ENCODE measurements at regions not wholly inside any gene's neighbourhood (a gene's known extent, or its start where the extent isn't known, plus 50 kb on each side); places are given as distances from the start of the nearest gene placed in this dataset.
"Not testable (repeated sequence)": the region's sequence is repeated elsewhere in the genome, so short reads cannot be mapped to it uniquely, and the experiment has no call there.

DNA sequence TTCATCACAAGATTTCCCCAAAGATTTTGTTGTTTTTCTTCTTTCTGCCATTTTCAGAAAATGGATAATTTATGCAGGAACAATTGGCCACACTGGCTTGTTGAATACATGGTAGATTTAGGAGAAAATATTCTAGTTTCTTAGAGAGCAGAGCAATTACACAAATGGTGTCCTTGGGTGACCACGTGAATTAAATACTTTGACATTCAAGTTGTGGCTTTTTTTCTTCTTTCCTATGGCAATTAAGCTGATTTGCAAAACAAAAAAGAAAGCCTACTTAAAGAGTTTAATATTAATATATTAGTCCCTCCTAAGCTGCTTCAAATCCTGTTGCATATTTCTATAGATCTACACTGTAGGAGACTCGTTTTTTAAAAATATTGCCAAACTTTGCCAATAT is 133.0 kb upstream of the HTR2C start:
- DNase-seq = no peak

DNA sequence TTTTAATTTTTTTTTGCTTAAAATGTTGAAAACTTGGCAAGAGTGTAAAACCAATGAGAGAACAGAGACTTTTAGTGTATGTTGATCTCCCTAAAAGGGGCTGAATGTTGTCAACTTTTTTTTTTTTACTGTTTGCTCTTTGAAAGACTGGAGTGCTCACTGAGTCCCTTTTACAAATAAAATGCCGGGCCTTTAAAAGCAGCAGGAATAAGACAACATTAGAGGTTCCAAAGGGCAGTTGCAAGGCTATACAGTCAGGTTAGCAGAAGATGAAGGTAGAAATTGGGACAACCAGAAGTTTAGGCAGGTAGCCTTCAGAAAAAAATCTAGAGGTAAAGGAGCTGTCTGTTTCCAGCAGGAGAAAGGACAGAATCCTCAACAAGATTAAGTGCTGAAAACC is 132.5 kb upstream of the HTR2C start:
- no peak for DNase-seq

DNA sequence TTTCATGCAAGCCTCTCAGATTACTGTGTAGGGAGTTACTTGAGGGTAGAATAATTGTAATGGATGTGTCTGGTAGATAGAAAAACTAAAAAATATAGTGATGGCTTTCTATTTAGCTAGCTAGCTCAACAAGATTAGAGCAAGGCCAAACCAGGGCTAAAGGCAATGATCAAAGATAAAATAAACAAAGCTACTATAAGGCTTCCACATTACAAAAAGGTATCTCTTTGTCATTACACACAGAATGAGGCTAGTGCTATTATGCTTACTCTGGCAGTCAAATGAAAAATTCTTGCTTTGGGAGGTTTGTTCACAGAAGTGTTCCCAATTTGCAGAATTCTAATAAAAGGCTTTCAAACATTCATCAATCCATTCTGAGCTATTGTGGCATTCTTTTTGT is 121.6 kb upstream of the HTR2C start:
- DNase-seq = no peak

DNA sequence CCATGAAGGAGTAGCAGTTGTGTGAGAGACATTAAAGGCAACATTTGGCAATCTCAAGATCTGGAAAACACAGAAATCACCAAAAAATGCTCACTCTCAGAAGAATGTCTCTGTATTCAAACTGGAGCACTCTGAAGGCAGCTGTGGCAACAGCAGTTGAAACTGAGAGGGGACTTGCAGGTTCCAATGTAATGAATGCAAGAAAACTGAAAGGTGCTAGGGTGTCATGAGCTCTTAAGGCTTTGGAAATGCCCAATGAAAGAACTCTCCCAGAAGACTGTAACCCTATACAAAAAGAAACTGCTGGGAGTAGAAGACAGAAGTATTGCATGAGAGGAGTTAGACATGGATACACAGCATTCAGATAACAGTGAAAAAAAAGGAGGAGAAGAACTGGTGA is 118.2 kb upstream of the HTR2C start:
- no peak for DNase-seq

DNA sequence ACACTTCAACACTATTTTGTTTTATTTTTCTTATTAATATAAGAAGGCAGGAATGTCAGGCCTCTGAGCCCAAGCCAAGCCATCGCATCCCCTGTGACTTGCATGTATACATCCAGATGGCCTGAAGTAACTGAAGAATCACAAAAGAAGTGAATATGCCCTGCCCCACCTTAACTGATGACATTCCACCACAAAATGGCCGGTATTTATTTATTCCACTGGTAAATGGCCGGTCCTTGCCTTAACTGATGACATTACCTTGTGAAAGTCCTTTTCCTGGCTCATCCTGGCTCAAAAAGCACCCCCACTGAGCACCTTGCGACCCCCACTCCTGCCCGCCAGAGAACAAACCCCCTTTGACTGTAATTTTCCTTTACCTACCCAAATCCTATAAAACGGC is 111.9 kb upstream of the HTR2C start:
- not testable (repeated sequence) for DNase-seq

DNA sequence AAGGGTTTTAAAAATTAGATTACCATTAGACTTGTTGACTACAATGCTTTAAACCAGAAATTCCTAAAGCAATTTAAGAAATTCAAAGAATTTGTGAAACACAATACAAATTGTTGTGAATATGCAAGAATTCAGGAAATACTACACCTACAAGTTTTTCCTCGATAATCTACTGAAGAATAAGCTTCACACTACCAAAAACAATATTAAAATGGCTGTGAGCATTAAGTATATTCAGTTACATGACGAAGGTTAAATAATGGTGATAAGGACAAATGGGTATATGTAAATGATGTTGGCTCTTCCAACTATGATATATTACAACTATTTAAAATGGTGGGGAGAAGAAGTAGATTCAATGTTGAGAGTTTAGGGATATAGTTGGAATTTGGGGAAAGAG is 111.1 kb upstream of the HTR2C start:
- no peak for DNase-seq

DNA sequence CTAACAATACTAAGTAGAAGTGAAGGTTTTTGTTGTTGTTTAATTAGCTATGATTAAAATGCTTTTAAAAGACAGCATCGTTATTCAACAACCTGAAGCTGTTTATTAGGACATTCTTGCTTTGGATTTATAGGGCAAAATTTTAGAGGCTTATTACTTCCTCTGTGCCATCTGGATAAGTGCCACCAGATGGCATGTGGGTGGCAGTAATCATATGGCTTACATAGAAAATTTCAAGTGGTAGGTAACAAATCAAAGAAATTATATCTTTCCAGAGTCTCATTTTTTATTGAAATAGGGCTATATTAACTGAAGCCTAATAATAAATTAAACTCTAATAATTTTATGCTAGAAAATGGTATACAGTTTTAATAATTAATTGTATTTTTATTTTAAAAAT is 83.3 kb upstream of the HTR2C start:
- DNase-seq = peak; percentile 0

DNA sequence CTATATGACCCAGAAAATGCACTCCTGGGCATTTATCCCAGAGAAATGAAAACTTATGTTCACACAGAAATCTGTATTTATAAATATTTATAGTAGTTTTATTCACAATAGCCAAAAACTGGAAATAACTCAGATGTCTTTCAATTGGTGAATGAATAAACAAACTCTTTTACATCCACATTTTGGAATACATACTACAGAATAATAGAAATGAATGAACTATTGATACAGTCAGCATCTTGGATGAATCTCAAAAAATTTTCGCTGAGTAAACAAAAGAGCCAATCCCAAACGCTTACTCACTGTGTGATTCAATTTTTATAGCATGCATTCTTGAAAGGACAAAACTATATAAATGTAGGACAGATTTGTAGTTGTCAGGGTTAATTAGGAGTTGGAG is 75.1 kb upstream of the HTR2C start:
- peak; percentile 7 for DNase-seq

DNA sequence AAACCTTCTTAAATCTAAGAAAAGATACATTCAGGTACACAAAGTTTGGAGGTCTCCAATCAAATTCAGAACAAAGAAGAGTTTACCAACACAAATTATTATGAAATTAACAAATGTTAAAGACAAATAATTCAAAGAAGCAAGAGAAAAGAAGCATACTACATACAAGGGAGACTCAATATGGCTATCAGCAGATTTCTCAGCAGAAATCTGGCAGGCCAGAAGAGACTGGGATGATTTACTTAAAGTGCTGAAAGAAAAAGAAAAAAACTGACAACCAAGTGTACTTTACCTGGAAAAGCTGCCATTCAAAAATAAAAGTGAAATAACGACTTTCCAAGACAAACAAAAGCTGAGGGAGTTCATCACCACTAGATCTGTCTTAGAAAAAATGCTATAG is 64.4 kb upstream of the HTR2C start:
- no peak for DNase-seq

DNA sequence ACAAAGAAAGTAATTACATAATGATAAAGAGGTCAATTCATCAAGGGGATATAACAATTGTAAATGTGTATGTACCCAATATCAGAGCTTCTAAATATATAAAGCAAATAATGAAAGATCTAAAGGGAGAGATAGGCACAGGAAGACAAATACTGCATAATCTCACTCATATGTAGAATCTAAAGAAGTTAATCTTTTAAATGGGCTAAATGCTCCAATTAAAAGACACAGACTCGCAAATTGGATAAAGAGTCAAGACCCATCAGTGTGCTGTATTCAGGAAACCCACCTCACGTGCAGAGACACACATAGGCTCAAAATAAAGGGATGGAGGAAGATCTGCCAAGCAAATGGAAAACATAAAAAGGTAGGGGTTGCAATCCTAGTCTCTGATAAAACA is 63.2 kb upstream of the HTR2C start:
- DNase-seq = peak; percentile 61

DNA sequence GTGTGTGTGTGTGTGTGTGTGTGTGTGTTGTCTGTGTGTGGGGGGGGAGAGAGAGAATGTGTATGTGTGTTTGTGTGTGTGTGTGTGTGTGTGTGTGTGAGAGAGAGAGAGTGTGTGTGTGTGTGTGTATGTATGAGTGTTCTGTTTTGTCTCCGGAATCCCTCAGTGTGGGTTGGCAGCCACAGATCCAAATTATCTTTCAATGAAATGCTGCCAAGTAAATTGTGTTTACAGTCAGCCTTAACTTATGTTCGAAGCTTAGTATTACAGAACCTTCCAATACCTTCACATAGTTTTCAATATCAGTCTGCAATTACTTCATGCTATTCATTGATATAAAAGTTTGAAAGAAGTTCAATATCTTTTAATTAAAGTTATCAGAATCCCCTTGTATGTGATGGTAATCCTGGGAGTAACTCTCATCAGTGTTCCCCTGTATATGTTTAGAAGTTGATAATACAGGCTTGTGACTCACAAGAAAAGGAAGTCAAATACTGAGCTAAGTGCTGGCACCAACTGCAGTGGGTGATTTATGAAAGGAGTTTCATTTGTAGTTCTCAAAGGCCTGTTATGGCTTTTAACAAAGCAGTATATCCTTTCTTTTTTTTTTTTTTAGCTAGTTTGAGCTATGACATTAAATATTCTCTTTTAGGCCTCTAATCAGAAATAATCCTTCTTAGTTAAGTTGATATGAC is 51.6 kb upstream of the HTR2C start:
- no peak for DNase-seq

Data from NCI-H69 (cell line).